ENCODE measurements at regions not wholly inside any gene's neighbourhood (a gene's known extent, or its start where the extent isn't known, plus 50 kb on each side); places are given as distances from the start of the nearest gene placed in this dataset.

DNA sequence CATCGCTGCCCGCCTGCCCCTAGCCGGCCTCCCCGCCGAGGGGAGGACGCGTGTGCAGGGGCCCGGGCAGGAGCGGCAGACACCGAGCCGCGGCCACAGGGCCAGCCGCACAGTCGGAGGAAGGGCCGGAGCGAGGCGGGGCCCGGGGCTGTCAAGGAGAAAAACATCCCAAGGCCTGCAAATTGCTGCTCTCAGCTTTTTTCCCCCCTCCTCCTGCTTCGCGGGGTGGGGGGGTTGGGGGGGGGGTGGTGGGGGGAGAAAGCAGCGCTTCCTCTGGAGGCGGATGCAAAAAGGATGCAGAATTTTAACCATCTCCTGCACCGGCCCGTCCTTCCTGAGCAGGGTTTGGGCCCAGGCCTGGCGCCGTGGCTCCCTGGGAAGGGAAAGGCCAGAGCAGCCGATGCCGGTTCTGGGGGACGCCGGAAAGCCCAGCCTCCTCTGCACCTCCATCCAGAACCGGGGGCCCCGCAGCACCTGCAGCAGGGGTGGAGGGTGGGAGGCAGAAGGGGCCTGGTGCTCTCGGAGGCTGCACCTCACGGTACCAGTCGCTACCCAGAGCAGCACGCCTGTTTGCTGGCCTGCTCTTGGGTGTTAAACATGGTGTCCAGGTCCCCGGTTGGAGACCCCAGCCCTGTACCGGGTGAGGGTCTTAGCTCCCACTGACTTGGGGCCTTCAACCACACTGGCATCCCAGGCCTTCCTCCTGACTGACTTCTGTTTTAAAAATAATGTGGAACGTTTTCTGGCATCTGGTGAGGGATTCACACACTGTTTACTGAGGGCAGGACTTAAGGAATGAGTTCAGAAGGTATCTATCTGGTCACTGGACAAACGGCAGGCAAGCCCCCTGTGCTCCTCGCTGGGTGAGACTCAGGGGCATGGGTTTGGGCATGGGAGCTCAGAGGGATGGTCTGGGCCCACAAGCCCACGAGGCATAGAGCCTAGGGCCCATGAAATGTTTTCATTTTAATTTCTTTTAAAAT is 77.4 kb upstream of the WNT7B start:
- intact Hi-C loops (cut with micrococcal nuclease) (loop anchor here (2.0 kb wide), 1 partner anchor 14 kb away; no protein-coding TSS in a partner anchor), in situ Hi-C loops (cut with MboI; ENCODE audit: low sequenced_read_pairs) (no loop called here), dilution Hi-C loops (cut with HindIII; ENCODE audit: low sequenced_read_pairs, unreplicated experiment) (no loop called here)
- no peaks in the 10 kb centered on the region for H4K20me1 ChIP-seq (ENCODE audit: insufficient read depth, low read length)
- TF ChIP-seq MAFK (IDR thresholded peaks at IDR 0.05; ENCODE audit: low read depth, low read length), result peak; percentile 68
- TF ChIP-seq SMC3 (IDR thresholded peaks at IDR 0.05; ENCODE audit: low read depth, low read length), result no peak
- no TSS peak for BruUV-seq (replicated peaks)
- peak overlapping the region; percentile 61 for H3K18ac ChIP-seq (ENCODE audit: low read depth, low read length)
- DNase-seq (peak; percentile 45), ATAC-seq (ENCODE audit: low read depth) (peak; percentile 80)
- peak overlapping the region; percentile 91 for H3K4me2 ChIP-seq (ENCODE audit: low read depth, low read length)
- peak overlapping the region; percentile 77 for H3K4me3 ChIP-seq (ENCODE audit: insufficient read depth, low read depth, low read length)
- H4K5ac ChIP-seq (ENCODE audit: low read depth, low read length), result peak overlapping the region; percentile 90
- peak overlapping the region; percentile 94 for H3K9ac ChIP-seq (ENCODE audit: low read depth, low read length)
- peak overlapping the region; percentile 16; the same call in 1 of the 3 replicates for H2BK15ac ChIP-seq (ENCODE audit: low read depth, low read length)
- H3K4me1 ChIP-seq (ENCODE audit: control insufficient read depth, insufficient read depth, low read length), result peaks cover 26% of the 10 kb centered on the region
- H2BK5ac ChIP-seq (ENCODE audit: low read depth, low read length, poor library complexity, severe bottlenecking), result peak overlapping the region; percentile 88
- H3K14ac ChIP-seq (replicated peaks; ENCODE audit: low read depth, low read length), result peak overlapping the region; percentile 97
- no peak overlapping the region for H2BK20ac ChIP-seq (ENCODE audit: low read depth, low read length)
- peak overlapping the region; percentile 92 for H3K4ac ChIP-seq (ENCODE audit: low read depth, low read length)
- H3K36me3 ChIP-seq (ENCODE audit: control insufficient read depth, insufficient read depth, low read length), result peaks cover 7% of the 10 kb centered on the region; the same call in 1 of the 2 replicates
- H2BK120ac ChIP-seq (ENCODE audit: low read depth, low read length), result peak overlapping the region; percentile 70
- H3K9me3 ChIP-seq (ENCODE audit: control insufficient read depth, insufficient read depth, low read length), result no peaks in the 10 kb centered on the region
- no peaks in the 10 kb centered on the region for H3K27me3 ChIP-seq (ENCODE audit: control insufficient read depth, insufficient read depth, low read length)
- peak overlapping the region; percentile 53 for H3K27ac ChIP-seq (ENCODE audit: insufficient read depth, low read length)
- 18% methylated on average over 8 of the region's 42 CpGs; no CpG with 5 or more reads in 1 of the 2 experiments for whole genome bisulfite sequencing, 2 experiments (ENCODE audit: extremely low coverage in 2 of 2, insufficient read length in 1 of 2)
- CTCF ChIA-PET, result interaction anchor here (2.1 kb wide), 1 partner anchor 48 kb away, joined by 7 read pairs; no protein-coding TSS in a partner anchor
- peaks cover 7% of the 10 kb centered on the region; the same call in 1 of the 2 replicates for H3K9me1 ChIP-seq (ENCODE audit: insufficient read depth, low read length)
- H4K91ac ChIP-seq (ENCODE audit: insufficient read depth, low read depth, low read length), result peak overlapping the region; percentile 88
- H3K23ac ChIP-seq (ENCODE audit: low read depth, low read length), result peak overlapping the region; percentile 76
- peak overlapping the region; percentile 86 to 98 for H4K8ac ChIP-seq (ENCODE audit: low read depth in 2 of 2, low read length in 2 of 2)
- POLR2A ChIA-PET (ENCODE audit: unreplicated experiment), result no interaction called here
- H3K56ac ChIP-seq (ENCODE audit: extremely low read depth, insufficient read depth, low read length), result peak overlapping the region; percentile 68
- H2AK5ac ChIP-seq (ENCODE audit: low read depth, low read length), result peak overlapping the region; percentile 97
- peaks cover 38 to 76% of the 10 kb centered on the region in 2 experiments for H3K79me1 ChIP-seq (ENCODE audit: low read depth in 1 of 2, low read length in 2 of 2)
- H2AK9ac ChIP-seq (replicated peaks; ENCODE audit: low read depth, low read length, poor library complexity), result peak overlapping the region; percentile 99
- H2AFZ ChIP-seq (replicated peaks; ENCODE audit: low read length, poor library complexity), result peak overlapping the region; percentile 92

Data from IMR-90 (cell line).